GM12873 (cell line): ENCODE measurements at regions not wholly inside any gene's neighbourhood (a gene's known extent, or its start where the extent isn't known, plus 50 kb on each side); places are given as distances from the start of the nearest gene placed in this dataset.

Experiments used
- CTCF ChIP-seq: IDR thresholded peaks from 2 replicates; pipeline ENCODE4 v1.5.1; 2012; ENCODE audit warnings: low read depth, mild to moderate bottlenecking, moderate library complexity, low read length, control low read depth; ENCODE audit not compliant: insufficient read depth; ENCODE audit errors: missing control alignments

DNA sequence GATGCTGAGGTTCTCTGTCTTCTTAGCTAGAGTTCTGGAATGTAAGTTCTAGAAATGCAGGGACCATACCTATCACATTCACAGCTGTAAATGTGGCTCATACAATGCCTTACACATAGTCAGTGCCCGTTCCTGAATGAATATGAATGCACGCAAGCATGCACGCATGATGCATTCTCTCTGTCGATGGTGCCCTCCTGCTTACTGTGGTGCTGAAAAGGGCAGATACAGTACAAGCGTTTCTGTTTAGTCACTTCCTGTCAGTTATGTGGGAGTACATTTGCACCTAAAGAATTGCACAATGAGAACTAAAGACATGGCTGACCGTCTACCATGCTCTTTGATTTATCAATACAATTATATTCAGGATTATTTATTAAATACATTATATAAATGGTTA lies 152.2 kb upstream of the SOX4 start:
- no peak for TF ChIP-seq CTCF

GRCh38 chr6:21442874-21443273 lies 150.7 kb upstream of the SOX4 start:
- no peak for TF ChIP-seq CTCF

- TF ChIP-seq CTCF: no peak
Observed at GRCh38 chr6:21444711-21445260, 148.8 kb upstream of the SOX4 start.

DNA sequence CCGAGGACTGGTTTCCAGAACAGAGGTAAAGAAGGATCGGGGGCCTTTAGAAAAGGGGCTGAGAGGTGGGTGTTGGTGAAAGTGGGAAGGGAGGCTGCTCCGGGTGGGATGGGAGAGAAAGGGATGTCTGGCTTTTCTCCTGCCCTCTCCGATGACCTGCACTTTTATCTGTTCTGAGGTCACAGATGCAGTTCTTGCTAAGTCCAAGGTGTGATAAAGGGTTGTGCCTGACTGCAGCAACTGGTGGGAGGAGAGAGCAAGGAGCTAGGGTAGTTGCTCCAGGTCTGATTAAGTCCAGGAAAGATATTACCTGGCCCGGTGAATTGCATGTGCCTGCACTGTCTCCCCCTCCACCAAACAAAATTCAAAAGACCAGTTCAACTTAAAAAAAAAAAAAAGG lies 145.6 kb upstream of the SOX4 start:
- no peak for TF ChIP-seq CTCF

DNA sequence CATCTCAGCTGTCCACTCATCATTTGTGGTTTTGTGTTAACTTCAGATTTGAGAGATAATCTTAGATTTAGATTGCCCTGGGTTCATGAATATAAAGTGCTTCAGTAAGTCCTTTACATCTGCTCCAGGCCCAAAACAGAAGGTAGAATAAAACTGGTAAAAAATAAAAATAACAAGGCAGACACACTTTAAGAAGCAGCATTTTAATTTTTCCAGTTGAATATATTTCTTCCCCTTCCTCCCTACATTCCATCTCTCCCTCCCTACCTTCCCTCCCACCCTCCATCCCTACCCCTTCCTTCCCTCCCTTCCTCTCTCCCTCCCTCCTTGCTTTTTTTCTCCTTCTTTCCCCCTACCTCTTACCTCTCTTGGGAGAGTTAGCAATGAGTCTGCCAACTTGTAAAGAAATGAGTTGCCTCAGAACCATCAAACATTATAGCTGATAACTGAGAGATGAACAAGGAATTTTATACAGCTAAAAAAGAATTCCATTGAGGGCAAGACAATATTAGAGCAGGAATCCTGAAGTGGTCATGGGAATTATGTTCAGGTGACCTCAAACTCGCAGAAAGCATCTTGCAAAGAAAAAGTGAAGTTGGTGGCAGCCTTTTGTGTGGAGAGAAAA lies 145.0 kb upstream of the SOX4 start:
- no peak for TF ChIP-seq CTCF

- no peak for TF ChIP-seq CTCF
Observed at GRCh38 chr6:21450149-21450548, 143.4 kb upstream of the SOX4 start.

- no peak for TF ChIP-seq CTCF
Observed at GRCh38 chr6:21450628-21451027, 142.9 kb upstream of the SOX4 start.

DNA sequence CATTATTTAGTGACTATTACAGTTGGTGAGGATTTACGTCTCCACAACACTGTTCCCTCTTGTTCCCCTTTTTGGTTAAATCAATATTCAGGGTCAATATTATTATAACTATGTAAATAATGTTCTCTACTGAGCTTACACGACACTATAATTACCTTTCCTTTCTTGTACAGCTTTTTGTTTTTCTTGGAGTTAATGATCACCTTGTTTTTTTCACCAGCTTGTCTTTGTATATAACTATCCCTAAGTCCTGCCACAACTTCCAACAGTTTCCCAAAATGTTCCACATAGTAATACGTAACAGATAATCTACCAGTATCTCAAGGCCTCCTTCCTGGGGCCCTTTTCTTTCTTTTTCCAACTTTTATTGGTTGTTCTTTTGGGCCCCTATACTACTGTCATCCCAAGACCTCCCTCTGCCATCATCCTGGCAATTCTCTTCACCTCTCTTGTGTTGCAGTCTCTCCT lies 142.0 kb upstream of the SOX4 start:
- TF ChIP-seq CTCF: no peak
